ENCODE measurements at regions not wholly inside any gene's neighbourhood (a gene's known extent, or its start where the extent isn't known, plus 50 kb on each side); places are given as distances from the start of the nearest gene placed in this dataset.

GRCh38 chr9:135216791-135217441 is 129.4 kb downstream of the OLFM1 start:
- no peak for TF ChIP-seq CTCF (IDR thresholded peaks at IDR 0.05; ENCODE audit: control insufficient read depth, insufficient read depth, low read depth, low read length, missing control alignments)
- H3K4me3 ChIP-seq (ENCODE audit: control insufficient read depth, low read depth, low read length) = no peak overlapping the region
- no peak for DNase-seq (ENCODE audit: low read depth)

- DNase-seq (ENCODE audit: low read depth) = no peak
- no peak overlapping the region for H3K4me3 ChIP-seq (ENCODE audit: control insufficient read depth, low read depth, low read length)
- no peak for TF ChIP-seq CTCF (IDR thresholded peaks at IDR 0.05; ENCODE audit: control insufficient read depth, insufficient read depth, low read depth, low read length, missing control alignments)
These were observed 130.4 kb downstream of the OLFM1 start for GRCh38 chr9:135217836-135218235.

- no peak for TF ChIP-seq CTCF (IDR thresholded peaks at IDR 0.05; ENCODE audit: control insufficient read depth, insufficient read depth, low read depth, low read length, missing control alignments)
- no peak overlapping the region for H3K4me3 ChIP-seq (ENCODE audit: control insufficient read depth, low read depth, low read length)
- DNase-seq (ENCODE audit: low read depth) = no peak
These were observed 131.1 kb downstream of the OLFM1 start for GRCh38 chr9:135218331-135219225.

- TF ChIP-seq CTCF (IDR thresholded peaks at IDR 0.05; ENCODE audit: control insufficient read depth, insufficient read depth, low read depth, low read length, missing control alignments) = no peak
- no peak overlapping the region for H3K4me3 ChIP-seq (ENCODE audit: control insufficient read depth, low read depth, low read length)
- no peak for DNase-seq (ENCODE audit: low read depth)
These were observed 132.5 kb downstream of the OLFM1 start for GRCh38 chr9:135219676-135220600.

GRCh38 chr9:135220601-135221575 is 133.4 kb downstream of the OLFM1 start:
- no peak for TF ChIP-seq CTCF (IDR thresholded peaks at IDR 0.05; ENCODE audit: control insufficient read depth, insufficient read depth, low read depth, low read length, missing control alignments)
- no peak for DNase-seq (ENCODE audit: low read depth)
- H3K4me3 ChIP-seq (ENCODE audit: control insufficient read depth, low read depth, low read length) = no peak overlapping the region

All from AG09309 (cell line).